Mucosa of rectum (tissue), 2 donors: ENCODE measurements at regions not wholly inside any gene's neighbourhood (a gene's known extent, or its start where the extent isn't known, plus 50 kb on each side); places are given as distances from the start of the nearest gene placed in this dataset.

ENCODE experiments used
- H3K27ac ChIP-seq, 2 donors: one replicate each; pipeline ENCODE4 v1.7.0; 2013; ENCODE audit warnings: inconsistent platforms in 2 of 2, low read depth in 2 of 2, low read length in 2 of 2
- H3K27me3 ChIP-seq, 2 donors: one replicate each; pipeline ENCODE4 v1.7.0; 2013; ENCODE audit warnings: low read length in 2 of 2; ENCODE audit not compliant: control insufficient read depth in 2 of 2, insufficient read depth in 2 of 2
- H3K36me3 ChIP-seq, 2 donors: one replicate each; pipeline ENCODE4 v1.7.0; 2013; ENCODE audit warnings: low read length in 2 of 2; ENCODE audit not compliant: control insufficient read depth in 2 of 2, insufficient read depth in 2 of 2
- H3K4me1 ChIP-seq, 2 donors: one replicate each; pipeline ENCODE4 v1.7.0; 2013; ENCODE audit warnings: low read length in 2 of 2, mild to moderate bottlenecking in 1 of 2; ENCODE audit not compliant: control insufficient read depth in 2 of 2, insufficient read depth in 2 of 2
- H3K4me3 ChIP-seq, 2 donors: one replicate each; pipeline ENCODE4 v1.7.0; 2013; ENCODE audit warnings: low read length in 2 of 2
- H3K9ac ChIP-seq, 2 donors: one replicate each; pipeline ENCODE4 v1.7.0; 2013; ENCODE audit warnings: low read length in 2 of 2, low read depth in 1 of 2, mild to moderate bottlenecking in 1 of 2
- H3K9me3 ChIP-seq, 2 donors: one replicate each; pipeline ENCODE4 v1.7.0; 2013; ENCODE audit warnings: low read length in 2 of 2; ENCODE audit not compliant: control insufficient read depth in 2 of 2
- donor health status: healthy.
- donor health status: Normal muscosa, but diverticular disease.

DNA sequence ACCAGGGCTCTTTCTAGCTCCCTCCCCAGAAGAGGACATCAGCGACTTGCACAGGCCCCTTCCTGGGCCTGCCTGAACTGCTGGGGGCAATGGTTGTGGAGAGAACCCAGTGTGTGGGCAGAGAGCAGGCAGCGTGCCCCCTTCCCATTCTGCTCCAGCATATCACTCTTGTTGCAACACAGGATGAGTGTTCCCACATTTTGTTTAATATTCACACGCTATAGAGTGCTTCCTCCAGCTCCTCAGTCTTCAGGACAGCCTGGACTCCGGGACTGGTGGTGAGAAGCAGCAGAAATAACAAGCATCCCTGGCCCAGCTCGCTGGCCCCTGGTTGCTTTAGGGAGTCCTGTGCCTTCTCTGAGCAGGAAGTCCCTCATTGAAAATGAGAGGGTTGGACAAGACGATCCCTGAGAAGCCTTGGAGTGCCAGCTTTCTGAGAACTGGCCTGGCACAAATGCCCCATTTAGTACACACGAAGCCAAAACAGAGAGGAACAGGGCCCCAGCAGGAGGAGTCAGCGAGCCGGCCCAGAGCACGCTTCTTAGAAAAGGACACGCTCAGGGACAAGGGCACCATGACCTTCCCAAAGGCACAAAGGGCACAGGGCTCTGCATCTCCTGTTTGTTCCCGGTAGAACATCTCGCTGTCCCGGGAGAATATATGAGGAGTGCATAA lies 84.2 kb upstream of the FOXC1 start:
- Histone ChIP-seq H3K36me3 (no peaks in the 10 kb centered on the region), H3K4me3 (no peak overlapping the region), H3K9ac (no peak overlapping the region), H3K9me3 (no peaks in the 10 kb centered on the region), H3K27me3 (peaks cover 6 to 20% of the 10 kb centered on the region in 2 donors), H3K27ac (no peak overlapping the region), H3K4me1 (peaks cover 0 to 4% of the 10 kb centered on the region in 2 donors)

DNA sequence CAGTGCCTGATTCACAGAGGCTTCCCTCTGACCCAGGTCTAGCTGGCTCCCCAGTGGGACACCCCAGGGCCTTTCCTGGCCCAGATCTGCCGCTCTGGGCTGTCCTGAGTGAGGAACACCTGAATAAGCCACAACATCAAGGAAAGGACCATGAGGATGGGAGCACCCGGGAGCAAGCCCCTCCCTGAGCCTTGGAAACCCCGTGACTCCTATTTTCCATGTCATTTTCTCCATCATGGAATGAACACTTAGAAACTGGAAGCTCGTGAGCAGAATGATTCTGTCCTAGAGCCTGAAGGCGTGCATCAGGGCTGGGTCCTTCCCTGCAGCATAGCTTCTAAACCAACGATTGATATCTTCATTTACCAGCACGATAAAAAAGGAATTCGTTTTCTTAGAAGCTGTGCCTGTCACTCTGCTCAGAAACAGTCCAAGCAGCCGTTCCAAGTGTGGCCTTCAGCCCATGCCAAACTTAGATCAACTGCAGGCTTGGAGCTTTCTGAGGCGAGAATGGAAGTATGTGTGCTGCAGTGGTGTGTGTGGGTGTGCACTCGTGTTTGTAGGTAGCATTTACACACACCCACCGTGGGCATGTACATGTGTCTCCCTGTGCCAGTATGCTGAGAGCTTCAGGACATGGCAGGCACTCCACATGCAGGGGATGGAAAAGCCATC lies 83.2 kb upstream of the FOXC1 start:
- no peak overlapping the region for H3K9ac ChIP-seq
- peaks cover 0 to 4% of the 10 kb centered on the region in 2 donors for H3K4me1 ChIP-seq
- no peak overlapping the region for H3K27ac ChIP-seq
- peaks cover 6 to 19% of the 10 kb centered on the region in 2 donors for H3K27me3 ChIP-seq
- H3K4me3 ChIP-seq, result no peak overlapping the region
- no peaks in the 10 kb centered on the region for H3K9me3 ChIP-seq
- no peaks in the 10 kb centered on the region for H3K36me3 ChIP-seq

DNA sequence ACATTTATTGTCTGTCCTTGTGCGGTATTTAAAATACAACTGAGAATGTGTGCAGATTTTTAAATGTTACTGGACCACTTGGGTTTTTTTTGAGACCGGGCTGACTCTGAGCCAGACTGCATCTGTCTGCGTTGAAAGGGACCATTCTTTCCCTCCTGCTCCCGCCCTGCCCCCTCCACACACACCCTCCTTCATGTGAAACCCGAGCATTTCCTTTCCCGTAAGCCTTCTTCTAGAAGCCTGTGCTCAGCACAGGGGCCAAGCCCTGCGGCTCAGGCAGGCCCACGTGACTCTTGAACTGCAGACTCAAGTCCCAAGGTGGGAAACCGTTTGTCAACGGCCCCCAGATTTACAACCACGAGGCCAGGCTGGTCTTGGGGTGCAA lies 82.7 kb upstream of the FOXC1 start:
- H3K4me3 ChIP-seq, result no peak overlapping the region
- no peak overlapping the region for H3K27ac ChIP-seq
- no peaks in the 10 kb centered on the region for H3K36me3 ChIP-seq
- no peaks in the 10 kb centered on the region for H3K9me3 ChIP-seq
- peaks cover 6 to 15% of the 10 kb centered on the region in 2 donors for H3K27me3 ChIP-seq
- H3K9ac ChIP-seq, result no peak overlapping the region
- peaks cover 0 to 4% of the 10 kb centered on the region in 2 donors for H3K4me1 ChIP-seq

DNA sequence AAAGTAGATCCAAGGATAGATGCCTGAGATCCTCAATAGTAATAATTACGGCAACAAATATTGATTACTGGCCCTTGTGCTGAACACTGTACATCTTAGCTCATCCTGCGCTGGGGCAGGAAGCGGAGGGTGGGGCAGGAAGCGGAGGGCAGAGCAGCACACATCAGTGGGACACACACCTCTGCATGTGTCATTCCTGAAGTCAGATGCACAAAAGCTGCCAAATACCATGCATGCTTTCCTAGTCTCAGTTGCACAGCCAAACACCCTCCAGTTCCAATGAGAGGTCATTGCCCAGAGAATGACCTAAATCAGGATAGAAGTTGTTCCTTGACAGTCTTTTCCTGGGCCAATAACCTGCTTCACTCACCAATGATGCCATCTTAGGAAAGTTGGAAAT lies 74.4 kb upstream of the FOXC1 start:
- no peak overlapping the region for H3K4me3 ChIP-seq
- no peak overlapping the region for H3K27ac ChIP-seq
- H3K27me3 ChIP-seq, result no peaks in the 10 kb centered on the region
- H3K9me3 ChIP-seq, result no peaks in the 10 kb centered on the region
- no peak overlapping the region for H3K9ac ChIP-seq
- H3K4me1 ChIP-seq, result no peaks in the 10 kb centered on the region
- H3K36me3 ChIP-seq, result no peaks in the 10 kb centered on the region

DNA sequence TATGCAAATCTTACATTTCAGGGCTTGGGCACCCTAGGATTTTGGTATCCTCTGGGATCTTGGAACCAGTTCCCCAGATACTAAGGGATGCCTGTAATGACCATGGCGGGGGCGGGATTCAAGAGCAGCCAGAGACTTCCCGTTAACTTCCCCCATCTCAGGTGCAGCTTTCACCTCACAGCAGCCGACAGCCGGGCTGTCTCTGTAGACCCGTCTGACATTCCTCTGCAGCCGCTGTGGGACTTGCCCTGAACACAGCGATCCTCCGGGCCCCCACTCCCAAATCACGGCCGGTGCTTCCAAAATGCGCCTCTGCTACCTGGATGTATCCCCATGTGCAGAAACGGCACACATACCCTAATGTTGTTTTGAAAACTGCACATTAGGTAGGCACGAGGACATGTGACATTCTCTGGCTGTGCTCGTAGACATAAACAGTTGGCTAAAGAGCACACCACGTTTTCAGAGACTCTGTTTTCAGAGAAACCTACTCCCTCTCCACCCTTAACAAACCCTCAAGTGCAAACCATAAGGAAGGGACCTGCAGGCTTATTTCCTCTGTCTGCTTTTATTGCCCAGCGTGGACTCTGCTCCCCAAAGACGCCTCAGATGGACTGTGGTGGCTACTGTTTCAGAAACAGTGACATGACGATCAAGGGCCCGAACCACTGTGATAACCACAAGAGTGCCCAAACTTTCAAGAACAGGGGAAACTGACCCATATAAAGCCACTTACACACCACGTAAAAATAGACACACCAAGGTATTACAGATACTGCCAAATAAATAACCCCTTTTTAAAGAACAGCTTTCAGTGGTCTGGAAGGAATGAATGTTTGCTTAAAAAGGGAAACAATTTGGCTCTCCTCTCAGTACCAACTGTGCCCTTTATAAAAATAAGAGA lies 72.9 kb upstream of the FOXC1 start:
- Histone ChIP-seq H3K9me3 (no peaks in the 10 kb centered on the region), H3K9ac (no peak overlapping the region), H3K27me3 (no peaks in the 10 kb centered on the region), H3K4me1 (no peaks in the 10 kb centered on the region), H3K27ac (no peak overlapping the region), H3K36me3 (no peaks in the 10 kb centered on the region), H3K4me3 (no peak overlapping the region)

DNA sequence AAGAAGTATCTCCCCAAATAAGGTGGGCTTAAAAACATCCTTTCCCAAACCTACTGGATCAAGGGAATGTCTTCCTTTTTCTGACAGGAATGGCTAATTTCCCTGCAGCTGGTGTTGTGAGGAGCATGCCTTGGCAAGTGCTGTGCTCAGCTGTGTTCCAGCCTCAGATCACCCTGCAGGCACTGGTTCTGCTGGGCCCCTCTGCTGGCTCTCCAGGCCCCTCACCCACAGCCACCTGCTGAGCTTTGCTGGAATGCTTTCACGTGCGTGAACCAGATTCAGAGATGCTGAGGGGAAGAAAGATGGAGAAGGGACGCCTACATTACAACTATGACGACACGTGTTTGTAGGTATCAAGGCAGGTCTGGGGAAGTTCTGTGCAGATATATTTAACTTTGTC lies 71.3 kb upstream of the FOXC1 start:
- H3K27ac ChIP-seq, result no peak overlapping the region
- no peaks in the 10 kb centered on the region for H3K27me3 ChIP-seq
- no peaks in the 10 kb centered on the region for H3K4me1 ChIP-seq
- no peaks in the 10 kb centered on the region for H3K36me3 ChIP-seq
- no peak overlapping the region for H3K9ac ChIP-seq
- no peak overlapping the region for H3K4me3 ChIP-seq
- no peaks in the 10 kb centered on the region for H3K9me3 ChIP-seq

DNA sequence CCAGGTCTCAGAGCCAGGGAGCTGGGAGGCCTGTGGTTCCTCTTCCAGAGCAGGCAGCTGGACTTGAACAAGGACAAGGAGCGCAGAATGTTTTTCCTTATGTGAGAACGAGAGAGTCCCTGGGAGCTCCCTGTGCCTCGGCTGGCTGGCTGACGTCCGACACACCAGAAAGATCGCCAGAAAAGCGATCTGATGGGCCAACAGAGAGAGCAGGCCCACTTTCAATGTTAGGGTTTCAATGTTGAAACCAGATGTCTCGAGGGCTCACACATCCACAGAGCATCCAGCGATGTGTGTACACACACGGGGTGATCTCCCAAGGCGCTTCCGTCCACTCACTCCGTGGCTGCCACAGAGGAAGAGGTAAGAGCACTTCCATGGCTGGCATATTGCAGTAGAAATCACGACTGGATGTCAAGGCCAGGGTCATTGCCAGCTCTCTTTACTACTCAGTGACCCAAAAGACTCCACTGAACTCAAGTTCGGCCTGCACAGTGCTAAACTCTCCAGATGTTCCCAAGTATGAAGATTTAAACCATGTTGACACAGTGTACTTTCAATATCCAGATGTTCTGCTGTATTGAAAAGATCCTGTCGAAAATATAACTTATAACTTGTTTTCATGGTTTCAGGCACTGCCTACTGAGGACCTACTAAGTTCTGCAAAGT lies 70.8 kb upstream of the FOXC1 start:
- no peaks in the 10 kb centered on the region for H3K27me3 ChIP-seq

DNA sequence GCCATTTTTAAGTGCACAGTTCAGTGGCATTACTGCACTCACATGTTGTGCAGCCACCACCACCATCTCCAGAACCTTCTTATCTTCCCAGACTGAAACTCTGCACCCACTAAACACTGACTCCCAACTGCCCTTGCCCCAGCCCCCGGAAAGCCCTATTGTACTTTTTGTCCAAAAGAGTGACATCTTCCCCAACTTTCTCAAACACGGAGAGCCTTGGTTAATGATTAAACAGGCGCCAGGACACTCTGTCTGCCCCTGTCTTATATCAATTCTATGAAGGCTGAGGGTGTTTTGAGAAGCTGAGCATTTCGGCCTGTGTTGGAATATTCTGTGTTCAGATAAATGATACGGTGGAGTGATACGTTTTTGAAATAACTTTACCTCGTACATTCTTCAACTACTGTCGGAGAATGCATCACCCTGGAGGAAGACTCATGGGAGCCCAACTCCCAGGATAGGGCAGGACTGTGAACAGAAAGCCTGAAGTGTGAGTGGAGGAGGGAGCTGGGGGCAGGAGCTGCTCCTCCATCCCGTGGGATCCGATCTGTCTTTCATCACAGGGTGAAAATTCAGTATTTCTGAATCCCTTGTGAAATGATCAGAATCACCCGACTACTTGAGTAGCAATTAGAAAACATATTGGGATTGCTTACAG lies 68.7 kb upstream of the FOXC1 start:
- Histone ChIP-seq H3K27ac (no peak overlapping the region), H3K36me3 (no peaks in the 10 kb centered on the region), H3K4me3 (no peak overlapping the region), H3K9me3 (no peaks in the 10 kb centered on the region), H3K4me1 (no peaks in the 10 kb centered on the region), H3K9ac (no peak overlapping the region), H3K27me3 (no peaks in the 10 kb centered on the region)

More for the DNA sequence above, 70.8 kb upstream of the FOXC1 start:
- Histone ChIP-seq H3K9me3 (no peaks in the 10 kb centered on the region), H3K27ac (no peak overlapping the region), H3K4me1 (no peaks in the 10 kb centered on the region), H3K4me3 (no peak overlapping the region), H3K36me3 (no peaks in the 10 kb centered on the region), H3K9ac (no peak overlapping the region)

DNA sequence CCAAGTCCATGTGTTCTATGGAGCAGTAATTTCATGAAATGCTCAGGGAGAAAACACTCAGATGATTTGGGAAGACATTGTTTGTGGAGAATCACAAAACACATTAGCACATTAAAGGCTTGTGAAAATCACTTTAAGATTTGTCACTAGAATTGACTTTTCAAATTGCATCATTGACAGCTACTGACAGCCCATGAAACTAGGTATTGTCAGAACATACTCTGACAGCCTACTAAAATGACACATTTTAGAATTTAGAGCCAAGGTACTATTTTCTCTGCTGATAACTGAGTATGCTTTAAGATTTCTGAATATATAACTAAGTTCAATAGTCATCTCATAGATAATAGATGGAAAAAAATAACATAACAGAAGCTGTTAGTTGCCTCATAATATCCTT lies 67.4 kb upstream of the FOXC1 start:
- no peak overlapping the region for H3K9ac ChIP-seq
- no peaks in the 10 kb centered on the region for H3K9me3 ChIP-seq
- no peaks in the 10 kb centered on the region for H3K4me1 ChIP-seq
- no peaks in the 10 kb centered on the region for H3K36me3 ChIP-seq
- H3K4me3 ChIP-seq, result no peak overlapping the region
- no peaks in the 10 kb centered on the region for H3K27me3 ChIP-seq
- H3K27ac ChIP-seq, result no peak overlapping the region
